Activated CD4-positive, CD25-positive, alpha-beta regulatory T cell treated with anti-CD3 and anti-CD28 coated beads, Interleukin-2, amount 50 U/mL, for 16 hours (primary cell): ENCODE measurements at regions not wholly inside any gene's neighbourhood (a gene's known extent, or its start where the extent isn't known, plus 50 kb on each side); places are given as distances from the start of the nearest gene placed in this dataset.

ENCODE experiments used
- DNase-seq: peaks from one replicate; pipeline ENCODE4 v3.0.0-alpha.2; 2020; ENCODE audit warnings: low read depth, low spot score

DNA sequence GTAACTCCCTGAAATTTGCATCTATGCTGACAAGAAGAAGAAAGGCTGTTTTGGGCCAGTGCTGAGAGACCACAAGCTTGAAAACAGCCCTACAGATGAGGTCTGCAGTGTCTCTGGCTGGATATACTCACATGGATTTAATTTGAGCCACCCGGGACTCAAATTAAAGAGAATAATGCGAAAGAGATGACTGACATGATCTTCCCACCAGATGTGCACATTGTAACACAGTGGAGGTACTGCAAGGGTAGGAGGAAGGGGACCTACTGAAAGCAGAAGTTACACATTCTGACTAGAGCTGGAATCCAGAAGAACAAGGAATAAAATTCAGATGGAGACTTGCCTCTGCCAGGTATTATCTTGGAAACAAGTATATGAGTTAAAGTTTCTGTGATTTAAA lies 728.3 kb upstream of the SGO1 start:
- DNase-seq: no peak

- no peak for DNase-seq
Observed at GRCh38 chr3:20912406-20912805, 726.4 kb upstream of the SGO1 start.

DNA sequence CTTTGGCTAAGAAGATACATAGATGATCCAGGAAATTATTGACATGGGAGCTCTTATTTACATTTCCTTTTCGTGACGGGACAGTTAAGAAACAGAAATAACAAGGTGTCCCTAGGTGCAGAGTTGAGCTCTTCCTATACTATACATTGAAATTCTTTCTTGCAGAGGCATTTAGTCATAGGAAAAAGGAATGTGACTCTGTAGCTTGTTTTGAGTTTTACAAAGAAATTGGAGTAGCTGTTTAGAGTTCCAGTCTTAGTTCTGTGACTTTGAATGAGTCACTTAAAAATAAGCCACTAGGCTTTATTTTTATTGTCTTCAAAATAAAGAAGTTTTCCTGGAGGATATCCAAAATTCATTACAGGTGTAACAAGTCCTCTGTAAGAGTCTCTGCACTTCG lies 723.5 kb upstream of the SGO1 start:
- no peak for DNase-seq

- no peak for DNase-seq
Observed at GRCh38 chr3:20905210-20905805, 719.3 kb upstream of the SGO1 start.

DNA sequence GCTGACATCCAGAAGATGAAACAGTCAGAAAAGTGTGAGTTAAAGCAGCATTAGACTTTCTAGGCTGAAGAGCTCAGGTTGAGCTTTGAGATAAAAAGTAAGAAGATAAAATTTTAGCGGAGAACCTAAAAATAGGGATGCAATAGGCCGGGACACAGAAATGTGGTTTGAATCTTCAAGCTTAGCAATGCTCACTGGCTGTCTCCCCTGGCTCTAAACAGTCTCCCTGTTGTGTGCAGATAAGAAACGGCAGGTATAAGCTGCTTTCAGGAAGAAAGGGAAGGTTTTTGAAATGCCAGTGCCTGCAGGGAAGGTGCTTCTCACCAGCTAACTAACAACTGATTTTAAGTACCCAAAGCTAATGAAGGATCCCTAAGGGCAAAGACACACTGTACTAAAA lies 718.7 kb upstream of the SGO1 start:
- DNase-seq: no peak

DNA sequence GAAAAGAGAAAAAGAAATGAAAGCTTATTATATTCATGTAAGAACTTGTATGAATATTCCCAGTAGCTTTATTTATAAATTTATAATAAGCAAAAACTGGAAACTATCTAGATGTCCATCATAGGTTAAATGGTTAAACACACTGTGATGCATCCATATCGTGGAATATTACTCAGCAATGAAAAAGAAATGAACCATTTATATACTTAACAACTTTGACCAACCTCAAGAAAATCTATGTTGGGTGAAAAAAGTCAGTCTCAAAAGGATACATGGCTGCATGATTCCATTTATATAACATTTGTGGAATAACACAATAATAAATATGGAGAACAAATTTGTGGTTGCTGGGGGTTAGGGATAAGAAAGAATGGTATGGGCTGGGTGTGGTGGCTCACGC lies 713.0 kb upstream of the SGO1 start:
- DNase-seq: no peak

- DNase-seq: no peak
Observed at GRCh38 chr3:20890111-20890519, 704.1 kb upstream of the SGO1 start.

- no peak for DNase-seq
Observed at GRCh38 chr3:20878691-20879090, 692.7 kb upstream of the SGO1 start.

DNA sequence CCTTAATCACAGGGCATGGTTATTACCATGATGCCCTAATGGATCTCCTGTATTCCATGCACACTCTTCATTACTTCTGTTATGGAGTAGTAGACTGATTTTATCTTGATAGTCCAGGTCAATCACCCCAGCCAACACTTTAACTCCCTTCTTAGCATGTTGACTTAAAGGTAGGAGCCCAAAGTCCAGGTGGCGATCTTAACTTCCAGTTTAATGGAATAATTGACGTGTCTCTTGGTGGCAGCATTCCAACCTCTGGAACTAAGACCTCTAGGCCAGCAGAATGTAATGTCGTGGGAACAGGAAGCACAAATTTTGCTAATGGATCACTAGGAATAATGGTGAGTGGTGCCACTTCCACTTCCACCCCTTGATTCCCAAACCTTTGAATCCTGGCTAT lies 687.2 kb upstream of the SGO1 start:
- DNase-seq: no peak

GRCh38 chr3:20870106-20870899 lies 684.3 kb upstream of the SGO1 start:
- DNase-seq: no peak

GRCh38 chr3:20865803-20866202 lies 679.8 kb upstream of the SGO1 start:
- DNase-seq: no peak

GRCh38 chr3:20861454-20861853 lies 675.4 kb upstream of the SGO1 start:
- no peak for DNase-seq

GRCh38 chr3:20857636-20858035 lies 671.6 kb upstream of the SGO1 start:
- no peak for DNase-seq

DNA sequence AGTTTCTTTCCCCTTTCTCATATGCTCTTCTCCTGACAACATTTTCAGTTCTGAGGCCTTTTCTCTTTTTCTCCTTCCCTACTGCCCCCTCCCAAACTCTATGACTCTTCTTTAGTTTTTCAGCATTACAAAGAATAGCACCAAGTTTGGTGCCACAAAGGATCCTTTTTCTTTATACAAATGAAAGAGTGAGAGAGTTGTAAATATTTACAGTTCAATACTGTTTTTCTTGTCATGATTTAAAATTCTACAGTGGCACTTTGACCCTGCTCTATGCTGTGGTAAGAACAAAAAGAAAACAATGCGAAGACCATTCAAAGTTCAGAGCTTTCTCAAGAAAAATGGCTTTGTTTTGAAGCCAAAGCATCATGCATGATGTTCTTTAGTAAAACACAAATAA lies 667.9 kb upstream of the SGO1 start:
- no peak for DNase-seq

- DNase-seq: no peak
Observed at GRCh38 chr3:20852712-20853111, 666.7 kb upstream of the SGO1 start.

GRCh38 chr3:20849975-20850374 lies 664.0 kb upstream of the SGO1 start:
- DNase-seq: no peak

DNA sequence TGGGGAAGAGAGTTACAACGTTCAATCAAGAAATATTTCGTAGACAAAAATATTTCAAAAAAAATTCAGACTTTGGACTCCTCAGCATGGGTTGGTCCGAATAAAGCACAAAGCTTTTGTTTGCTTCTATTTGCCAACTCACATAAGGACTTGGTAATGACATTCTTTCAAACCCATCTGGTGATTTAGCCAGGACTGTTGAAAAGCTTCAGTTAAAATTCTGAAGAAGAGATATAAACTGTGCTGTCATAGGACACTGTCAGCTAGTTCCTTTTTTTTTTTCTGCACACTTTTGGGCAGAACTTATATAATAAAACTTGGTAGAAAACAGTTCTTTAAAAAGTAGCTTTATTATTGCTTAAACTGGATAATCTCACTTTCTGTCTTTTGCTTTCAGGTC lies 660.8 kb upstream of the SGO1 start:
- DNase-seq: no peak

- no peak for DNase-seq
Observed at GRCh38 chr3:20846066-20846465, 660.1 kb upstream of the SGO1 start.

GRCh38 chr3:20844851-20845250 lies 658.8 kb upstream of the SGO1 start:
- no peak for DNase-seq

DNA sequence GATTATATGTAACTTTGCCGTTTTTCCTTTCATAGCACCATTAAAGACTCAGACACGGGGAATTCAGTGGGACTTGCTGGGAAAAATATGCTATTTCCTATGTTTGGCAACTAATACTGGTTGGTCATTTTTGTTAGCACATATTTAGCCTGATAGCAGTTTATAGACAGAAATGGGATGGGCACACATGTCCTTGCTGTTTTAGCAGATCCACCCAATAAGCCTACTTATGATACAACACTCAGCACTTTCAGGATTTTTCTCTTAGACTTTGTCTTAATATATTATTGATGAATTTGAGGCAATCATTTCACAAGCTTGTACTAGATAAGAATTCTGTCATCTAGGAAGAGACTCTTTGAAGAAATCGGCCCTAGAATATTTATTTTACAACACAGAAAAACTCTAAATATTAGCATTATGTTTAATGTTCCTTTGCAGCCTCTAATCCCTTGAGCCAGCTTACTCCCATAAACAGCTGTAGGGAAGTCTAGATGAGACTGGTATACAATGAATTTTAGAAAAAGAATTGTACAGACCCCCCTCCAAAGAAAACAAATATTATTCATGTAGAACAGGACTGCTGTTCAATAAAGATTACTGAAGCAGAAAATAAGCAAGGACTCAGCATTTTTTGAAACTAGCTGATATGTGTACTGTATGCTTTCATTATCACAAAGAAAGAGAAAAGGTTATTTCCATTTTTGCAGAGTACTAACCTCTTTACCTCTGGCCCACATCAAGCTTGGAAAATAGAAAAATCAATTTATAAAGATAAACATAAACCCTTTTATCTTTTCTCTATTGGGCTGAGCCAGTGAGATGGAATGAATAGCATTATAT lies 656.8 kb upstream of the SGO1 start:
- DNase-seq: no peak

DNA sequence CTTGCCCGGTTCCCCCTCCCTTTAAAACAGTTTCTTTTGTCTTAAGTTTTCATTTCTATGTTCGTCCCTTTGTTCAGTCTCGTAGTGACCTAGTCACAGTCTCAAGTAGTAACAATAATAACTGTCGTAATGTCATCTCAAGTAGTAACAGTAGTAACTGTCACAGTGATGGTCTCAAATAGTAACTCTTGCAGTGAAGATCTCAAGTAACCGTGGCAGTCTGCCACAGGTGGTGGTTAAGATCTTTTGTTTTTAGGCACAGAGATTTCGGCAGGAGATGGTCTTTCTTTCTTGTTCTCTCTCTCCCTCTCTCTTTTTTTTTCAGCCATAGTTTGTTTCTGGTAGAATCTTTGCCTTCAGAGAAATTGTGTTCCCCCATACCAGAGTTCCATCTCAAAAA lies 656.0 kb upstream of the SGO1 start:
- DNase-seq: no peak

GRCh38 chr3:20837676-20838302 lies 651.8 kb upstream of the SGO1 start:
- no peak for DNase-seq
